ENCODE measurements at regions not wholly inside any gene's neighbourhood (a gene's known extent, or its start where the extent isn't known, plus 50 kb on each side); places are given as distances from the start of the nearest gene placed in this dataset.
"Not testable (repeated sequence)": the region's sequence is repeated elsewhere in the genome, so short reads cannot be mapped to it uniquely, and the experiment has no call there.

- Histone ChIP-seq H3K4me3 (no peak overlapping the region), H3K4me1 (no peaks in the 10 kb centered on the region), H3K36me3 (no peaks in the 10 kb centered on the region), H3K27ac (no peak overlapping the region), H3K27me3 (no peaks in the 10 kb centered on the region), H3K9me3 (peaks cover 26% of the 10 kb centered on the region)
- intact Hi-C loops (cut with DNase I), result no loop called here
- no peak for ATAC-seq
- no peak for TF ChIP-seq CTCF (IDR thresholded peaks at IDR 0.05)
- no peak for DNase-seq
Measured at GRCh38 chr7:149573519-149573918, 75.9 kb upstream of the ZNF746 start.

- intact Hi-C loops (cut with DNase I); ATAC-seq; H3K36me3 ChIP-seq; H3K27ac ChIP-seq; H3K4me3 ChIP-seq; DNase-seq; H3K4me1 ChIP-seq; H3K27me3 ChIP-seq: not testable (repeated sequence)
- H3K9me3 ChIP-seq, result peaks cover 26% of the 10 kb centered on the region
Measured at GRCh38 chr7:149572920-149573319, 75.3 kb upstream of the ZNF746 start.

GRCh38 chr7:149570784-149571183 is 73.2 kb upstream of the ZNF746 start:
- Histone ChIP-seq H3K27ac (no peak overlapping the region), H3K27me3 (no peaks in the 10 kb centered on the region), H3K36me3 (peaks cover 16% of the 10 kb centered on the region), H3K9me3 (peaks cover 26% of the 10 kb centered on the region), H3K4me1 (no peaks in the 10 kb centered on the region), H3K4me3 (no peak overlapping the region)
- intact Hi-C loops (cut with DNase I), result no loop called here
- TF ChIP-seq CTCF (IDR thresholded peaks at IDR 0.05), result no peak
- ATAC-seq, result no peak
- DNase-seq, result no peak

- no peak for ATAC-seq
- Histone ChIP-seq H3K4me1 (no peaks in the 10 kb centered on the region), H3K4me3 (no peak overlapping the region), H3K27me3 (no peaks in the 10 kb centered on the region), H3K9me3 (peaks cover 26% of the 10 kb centered on the region), H3K36me3 (peaks cover 16% of the 10 kb centered on the region), H3K27ac (no peak overlapping the region)
- intact Hi-C loops (cut with DNase I), result no loop called here
- no peak for DNase-seq
- TF ChIP-seq CTCF (IDR thresholded peaks at IDR 0.05), result no peak
Measured at GRCh38 chr7:149569726-149570422, 72.3 kb upstream of the ZNF746 start.

- no peak for TF ChIP-seq CTCF (IDR thresholded peaks at IDR 0.05)
- Histone ChIP-seq H3K36me3 (peaks cover 16% of the 10 kb centered on the region), H3K27ac (no peak overlapping the region), H3K9me3 (peaks cover 21% of the 10 kb centered on the region), H3K4me1 (no peaks in the 10 kb centered on the region), H3K27me3 (no peaks in the 10 kb centered on the region), H3K4me3 (no peak overlapping the region)
- no peak for ATAC-seq
- no peak for DNase-seq
- intact Hi-C loops (cut with DNase I), result no loop called here
Measured at GRCh38 chr7:149569025-149569725, 71.6 kb upstream of the ZNF746 start.

- no peak for ATAC-seq
- intact Hi-C loops (cut with DNase I), result no loop called here
Measured at GRCh38 chr7:149568218-149568617, 70.6 kb upstream of the ZNF746 start.

More at GRCh38 chr7:149568218-149568617, 70.6 kb upstream of the ZNF746 start:
- no peak overlapping the region for H3K27ac ChIP-seq
- peaks cover 16% of the 10 kb centered on the region for H3K36me3 ChIP-seq
- H3K4me1 ChIP-seq, result no peaks in the 10 kb centered on the region
- H3K9me3 ChIP-seq, result peaks cover 17% of the 10 kb centered on the region
- no peak for DNase-seq
- H3K4me3 ChIP-seq, result no peak overlapping the region
- H3K27me3 ChIP-seq, result no peaks in the 10 kb centered on the region
- TF ChIP-seq CTCF (IDR thresholded peaks at IDR 0.05), result no peak
